Thyroid gland (tissue), 4 donors: ENCODE measurements at regions not wholly inside any gene's neighbourhood (a gene's known extent, or its start where the extent isn't known, plus 50 kb on each side); places are given as distances from the start of the nearest gene placed in this dataset.

ENCODE experiments used
- CTCF ChIP-seq, 6 experiments: fragments of 200-600 bp in 3 of 6; fragments of 450-650 bp in 3 of 6; sonication (generic) in 3 of 6; IDR thresholded peaks; one replicate each; pipeline ENCODE4 v1.5.1; 2016 to 2019; ENCODE audit warnings: antibody characterized with exemption in 6 of 6, mild to moderate bottlenecking in 2 of 6, inconsistent platforms in 1 of 6, moderate library complexity in 1 of 6
- POLR2A ChIP-seq, 2 donors: fragments of 450-650 bp; IDR thresholded peaks; one replicate each; pipeline ENCODE4 v1.6.1; 2017; ENCODE audit warnings: antibody characterized with exemption in 2 of 2, mild to moderate bottlenecking in 2 of 2, moderate library complexity in 1 of 2

GRCh38 chr20:63112491-63113219 lies 103.3 kb downstream of the YTHDF1 start:
- no peak for TF ChIP-seq POLR2A (IDR thresholded peaks at IDR 0.05)
- TF ChIP-seq CTCF (IDR thresholded peaks at IDR 0.05), result no peak
